GM18858 (cell line): ENCODE measurements at regions not wholly inside any gene's neighbourhood (a gene's known extent, or its start where the extent isn't known, plus 50 kb on each side); places are given as distances from the start of the nearest gene placed in this dataset.
A peak's percentile ranks its signal among the peaks of the same experiment; 100 is the strongest.
"Not testable (repeated sequence)": the region's sequence is repeated elsewhere in the genome, so short reads cannot be mapped to it uniquely, and the experiment has no call there.

Source experiments
- ATAC-seq: cut with Tn5 transposase; IDR thresholded peaks from one replicate; pipeline ENCODE4 v1.9.1; 2021; ENCODE audit not compliant: unreplicated experiment

DNA sequence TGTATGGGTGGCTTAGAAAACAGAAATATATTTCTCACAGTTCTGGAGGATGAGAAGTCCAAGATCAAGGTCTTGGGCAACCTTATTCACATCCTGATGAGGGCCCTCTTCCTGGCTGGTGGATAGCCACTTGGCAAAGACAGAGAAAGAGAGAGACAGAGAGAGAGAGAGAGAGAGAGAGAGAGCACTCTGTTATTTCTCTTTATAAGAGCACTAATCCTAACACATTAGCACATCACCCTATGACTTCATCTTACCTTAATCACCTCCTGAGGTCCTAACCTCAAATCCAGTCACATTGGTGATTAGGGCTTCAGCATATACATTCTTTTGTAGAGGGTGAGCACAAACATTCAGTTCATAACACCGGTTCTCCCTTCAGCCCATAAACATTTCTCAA, 430.3 kb downstream of the EFNB2 start:
- ATAC-seq, result no peak

GRCh38 chr13:106104281-106104901, 431.1 kb downstream of the EFNB2 start:
- no peak for ATAC-seq

DNA sequence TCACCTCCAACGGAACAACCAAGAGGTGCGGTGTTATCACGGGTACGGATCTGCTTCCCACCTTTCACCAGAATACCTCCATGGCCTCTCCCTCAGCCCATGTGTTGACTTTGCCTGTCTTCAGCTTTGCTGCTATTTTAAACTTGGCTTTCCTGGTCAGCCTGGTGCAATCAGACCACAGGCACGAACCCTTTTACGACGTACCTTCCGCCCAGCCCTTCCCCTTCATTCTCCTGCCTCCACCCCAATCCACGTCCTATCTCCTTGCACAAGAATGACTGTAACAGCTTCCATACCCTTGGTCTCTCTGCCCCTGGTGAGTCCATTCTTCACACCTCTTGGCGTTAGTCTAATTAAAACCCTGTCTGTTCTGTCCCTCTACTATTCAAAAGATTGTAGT, 431.7 kb downstream of the EFNB2 start:
- no peak for ATAC-seq

DNA sequence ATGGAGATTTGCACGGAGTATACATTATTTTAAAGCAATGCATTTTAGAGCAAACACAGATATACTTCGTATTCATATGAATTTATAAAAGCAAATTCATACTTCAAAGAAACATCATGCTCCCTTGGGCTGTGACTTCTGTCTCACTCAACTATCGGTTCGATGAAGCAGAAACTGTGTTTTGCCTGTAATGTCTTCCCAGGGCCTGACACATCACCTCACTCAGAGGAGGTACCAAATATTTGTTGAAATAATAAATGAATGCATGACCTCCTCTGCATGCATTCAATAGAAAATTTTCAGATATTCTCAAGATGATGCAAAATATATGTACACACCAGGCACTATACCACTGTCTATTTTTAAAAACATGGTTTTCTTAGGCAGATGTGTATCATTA, 432.7 kb downstream of the EFNB2 start:
- no peak for ATAC-seq

GRCh38 chr13:106101201-106101600, 434.3 kb downstream of the EFNB2 start:
- ATAC-seq, result no peak

- ATAC-seq, result no peak
These were observed 435.1 kb downstream of the EFNB2 start for GRCh38 chr13:106100171-106100919.

- no peak for ATAC-seq
These were observed 435.7 kb downstream of the EFNB2 start for GRCh38 chr13:106099765-106100164.

DNA sequence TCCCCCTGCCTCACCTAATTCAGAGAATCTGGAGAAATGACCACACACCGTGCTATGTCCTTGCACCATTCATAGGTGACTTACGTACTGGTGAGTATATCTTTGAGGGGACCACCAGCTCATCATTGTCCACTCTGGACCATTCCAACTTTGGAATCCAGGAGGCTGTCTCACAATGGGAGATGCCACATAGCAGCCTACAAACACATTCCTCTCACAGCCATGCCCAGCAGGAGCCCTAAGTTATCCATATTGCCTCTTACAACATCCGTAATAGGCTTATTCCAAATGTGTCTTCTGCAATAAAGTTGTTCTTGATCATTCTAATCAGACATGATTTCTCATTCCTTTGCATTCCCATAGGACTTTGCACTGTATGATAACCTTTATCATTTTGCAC, 436.7 kb downstream of the EFNB2 start:
- no peak for ATAC-seq

DNA sequence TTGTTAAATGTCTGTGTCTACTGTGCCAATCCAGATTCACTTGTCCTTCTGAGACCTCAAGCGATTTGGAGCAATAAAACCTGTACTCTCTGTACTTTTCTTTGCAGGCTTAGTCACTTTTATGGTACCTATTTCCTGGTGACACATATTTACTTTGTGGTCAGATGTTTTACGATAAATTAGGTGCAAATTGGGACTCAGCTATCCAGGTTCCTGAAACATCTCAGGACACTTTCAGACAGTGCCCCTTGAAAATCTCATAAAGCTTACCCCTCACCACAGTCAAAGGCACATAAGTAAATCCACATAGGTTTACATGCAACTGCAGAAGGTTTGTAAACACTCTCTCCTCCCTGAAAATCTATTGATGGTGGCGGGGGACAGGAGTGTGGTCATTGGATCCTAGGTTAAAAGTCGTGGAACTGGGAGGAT, 438.8 kb downstream of the EFNB2 start:
- ATAC-seq, result no peak

DNA sequence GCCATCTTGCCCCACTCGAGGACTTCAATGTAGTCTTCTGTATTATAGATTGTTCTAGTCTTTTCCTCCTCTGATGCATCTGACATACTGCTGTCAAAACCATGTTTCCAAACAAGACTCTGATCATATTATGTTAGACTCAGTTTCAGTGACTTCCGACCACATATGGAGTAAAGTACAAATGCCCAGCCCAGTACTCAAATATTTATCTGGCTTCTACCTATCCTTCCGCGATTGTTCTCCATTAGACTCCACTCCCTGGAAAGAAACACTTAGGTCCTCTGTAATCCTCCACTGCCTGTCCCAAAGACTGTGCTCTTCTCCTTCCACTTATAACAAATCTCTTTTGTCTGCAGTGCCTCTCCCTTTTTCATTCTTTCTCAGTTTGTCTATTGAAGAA, 439.5 kb downstream of the EFNB2 start:
- no peak for ATAC-seq

GRCh38 chr13:106095406-106095805, 440.1 kb downstream of the EFNB2 start:
- ATAC-seq, result no peak

GRCh38 chr13:106090001-106090400, 445.5 kb downstream of the EFNB2 start:
- ATAC-seq, result no peak

DNA sequence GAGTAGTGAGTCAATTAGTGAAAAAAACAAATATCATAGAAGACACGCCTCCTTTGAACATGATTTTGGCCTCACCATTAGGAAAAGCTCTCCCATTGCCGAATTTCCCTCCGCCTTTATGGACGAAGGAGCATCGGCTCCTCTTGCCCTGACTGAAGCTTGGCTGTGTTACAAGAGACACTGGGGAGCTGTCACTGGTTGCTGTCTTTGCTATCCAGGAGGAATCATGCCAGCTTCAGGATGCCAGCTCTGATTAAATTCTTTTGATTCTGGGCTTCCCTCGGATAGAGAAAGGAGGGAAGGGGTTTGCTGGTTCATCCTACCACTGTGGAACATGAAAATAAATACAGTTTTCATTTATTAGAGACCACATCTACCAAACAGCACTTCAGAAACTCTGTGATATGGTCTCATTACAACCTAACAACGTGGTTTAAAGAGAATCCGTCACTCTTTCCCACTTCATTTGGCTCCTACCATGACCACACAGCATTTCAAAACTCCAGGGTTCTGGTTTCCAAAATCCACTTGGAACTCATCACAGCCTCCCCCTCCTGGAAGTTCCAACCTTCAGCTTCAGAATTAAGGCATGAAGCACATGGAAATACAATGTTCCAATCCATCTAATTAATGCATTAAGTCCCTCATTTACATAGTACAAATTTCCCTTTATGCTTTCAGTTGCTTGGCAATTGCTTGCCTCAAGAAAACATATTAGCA, 446.0 kb downstream of the EFNB2 start:
- ATAC-seq, result no peak

- no peak for ATAC-seq
These were observed 447.4 kb downstream of the EFNB2 start for GRCh38 chr13:106088085-106088484.

DNA sequence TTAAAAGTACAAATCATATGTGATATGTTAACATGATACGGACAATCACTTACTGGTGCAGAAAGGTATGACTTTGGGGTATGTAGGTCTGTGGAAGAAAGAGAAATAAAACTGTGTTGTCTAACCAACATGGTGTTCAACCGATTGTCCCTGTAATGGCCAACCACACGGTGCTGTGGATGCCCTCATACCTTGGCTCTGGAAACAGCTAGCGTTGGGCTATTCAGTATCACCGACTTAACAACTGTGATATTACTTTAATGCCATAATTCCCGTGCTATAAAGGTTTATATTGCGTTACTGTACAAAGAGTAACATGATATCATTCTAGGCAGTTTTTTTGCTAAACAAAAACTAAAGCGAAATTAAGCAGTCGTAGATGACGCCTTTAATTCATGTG, 448.3 kb downstream of the EFNB2 start:
- no peak for ATAC-seq

- ATAC-seq, result peak; percentile 73
These were observed 451.7 kb downstream of the EFNB2 start for GRCh38 chr13:106083620-106084350.

GRCh38 chr13:106081221-106081620, 454.2 kb downstream of the EFNB2 start:
- ATAC-seq, result not testable (repeated sequence)

DNA sequence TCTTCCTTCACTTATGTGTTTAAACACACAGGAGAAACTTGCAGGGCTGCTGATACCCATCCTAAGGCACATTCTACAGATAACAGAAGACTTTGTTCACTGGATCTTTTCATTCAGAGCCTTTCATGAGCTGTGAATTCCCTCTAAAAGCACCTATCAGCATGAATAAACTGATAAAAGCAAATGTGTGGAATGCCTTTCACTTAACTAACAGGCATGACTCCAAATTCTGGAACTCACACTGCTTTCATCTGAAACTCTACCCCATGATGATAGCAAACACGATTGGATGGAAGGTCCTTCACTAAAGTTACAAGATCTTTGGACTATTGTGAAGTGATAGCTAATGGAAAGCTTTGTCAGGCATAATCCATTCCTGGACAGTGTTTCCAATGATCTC, 457.3 kb downstream of the EFNB2 start:
- ATAC-seq, result no peak

GRCh38 chr13:106077017-106077416, 458.4 kb downstream of the EFNB2 start:
- no peak for ATAC-seq

DNA sequence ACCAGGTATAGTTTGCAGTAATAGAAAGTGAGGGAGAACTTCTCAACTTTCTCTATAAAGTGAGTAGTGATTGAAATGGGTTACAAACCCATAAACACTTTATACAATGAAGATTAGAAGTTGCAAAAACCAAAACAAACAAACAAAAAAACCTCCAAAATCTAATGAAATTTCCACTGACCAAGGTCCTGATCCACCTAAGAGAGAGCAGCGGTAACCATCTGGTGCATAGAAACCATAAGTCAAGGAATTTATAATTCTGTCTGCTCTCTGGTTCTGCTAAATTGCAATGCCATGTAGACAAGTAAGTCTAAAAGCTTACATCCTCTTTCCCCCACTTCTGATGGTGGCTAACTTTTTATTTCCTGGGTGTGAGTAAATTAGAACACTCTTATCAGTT, 463.4 kb downstream of the EFNB2 start:
- ATAC-seq, result no peak

GRCh38 chr13:106063591-106064313, 471.7 kb downstream of the EFNB2 start:
- no peak for ATAC-seq
